ENCODE measurements at regions not wholly inside any gene's neighbourhood (a gene's known extent, or its start where the extent isn't known, plus 50 kb on each side); places are given as distances from the start of the nearest gene placed in this dataset.

DNA sequence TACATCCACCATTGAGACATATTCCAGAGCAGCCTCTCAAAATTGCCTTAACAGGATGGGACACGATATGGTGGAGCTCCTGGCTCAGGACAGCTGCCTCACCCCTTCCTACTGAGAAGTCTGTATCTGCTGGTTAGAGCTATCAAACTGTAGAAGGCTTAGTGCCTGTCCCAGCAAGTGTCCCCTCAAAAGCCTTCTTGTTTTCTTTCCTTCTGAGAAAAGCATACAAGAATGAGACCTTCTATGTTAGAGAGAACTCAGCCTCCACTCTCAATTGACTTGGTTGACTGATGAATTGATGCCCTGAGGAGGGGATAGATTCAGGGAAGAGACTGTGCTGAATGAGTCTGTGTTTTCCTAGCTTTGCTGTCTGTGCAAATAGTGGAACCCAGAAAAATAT is 2020.9 kb downstream of the TP53TG3F start:
- in situ Hi-C loops (cut with HindIII; ENCODE audit: low pct_unique_long_range_greater_than_20kb, low sequenced_read_pairs), result no loop called here
- H3K27ac ChIP-seq (ENCODE audit: low read length), result no peak overlapping the region
- TF ChIP-seq, protein P1, sequence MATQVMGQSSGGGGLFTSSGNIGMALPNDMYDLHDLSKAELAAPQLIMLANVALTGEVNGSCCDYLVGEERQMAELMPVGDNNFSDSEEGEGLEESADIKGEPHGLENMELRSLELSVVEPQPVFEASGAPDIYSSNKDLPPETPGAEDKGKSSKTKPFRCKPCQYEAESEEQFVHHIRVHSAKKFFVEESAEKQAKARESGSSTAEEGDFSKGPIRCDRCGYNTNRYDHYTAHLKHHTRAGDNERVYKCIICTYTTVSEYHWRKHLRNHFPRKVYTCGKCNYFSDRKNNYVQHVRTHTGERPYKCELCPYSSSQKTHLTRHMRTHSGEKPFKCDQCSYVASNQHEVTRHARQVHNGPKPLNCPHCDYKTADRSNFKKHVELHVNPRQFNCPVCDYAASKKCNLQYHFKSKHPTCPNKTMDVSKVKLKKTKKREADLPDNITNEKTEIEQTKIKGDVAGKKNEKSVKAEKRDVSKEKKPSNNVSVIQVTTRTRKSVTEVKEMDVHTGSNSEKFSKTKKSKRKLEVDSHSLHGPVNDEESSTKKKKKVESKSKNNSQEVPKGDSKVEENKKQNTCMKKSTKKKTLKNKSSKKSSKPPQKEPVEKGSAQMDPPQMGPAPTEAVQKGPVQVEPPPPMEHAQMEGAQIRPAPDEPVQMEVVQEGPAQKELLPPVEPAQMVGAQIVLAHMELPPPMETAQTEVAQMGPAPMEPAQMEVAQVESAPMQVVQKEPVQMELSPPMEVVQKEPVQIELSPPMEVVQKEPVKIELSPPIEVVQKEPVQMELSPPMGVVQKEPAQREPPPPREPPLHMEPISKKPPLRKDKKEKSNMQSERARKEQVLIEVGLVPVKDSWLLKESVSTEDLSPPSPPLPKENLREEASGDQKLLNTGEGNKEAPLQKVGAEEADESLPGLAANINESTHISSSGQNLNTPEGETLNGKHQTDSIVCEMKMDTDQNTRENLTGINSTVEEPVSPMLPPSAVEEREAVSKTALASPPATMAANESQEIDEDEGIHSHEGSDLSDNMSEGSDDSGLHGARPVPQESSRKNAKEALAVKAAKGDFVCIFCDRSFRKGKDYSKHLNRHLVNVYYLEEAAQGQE (IDR thresholded peaks at IDR 0.05; ENCODE audit: insufficient read depth in 1 of 2, low read depth in 2 of 2, low read length in 1 of 2), result no peak
- no peak for TF ChIP-seq POLR2AphosphoS5 (IDR thresholded peaks at IDR 0.05; ENCODE audit: low read depth, low read length)
- no peak for TF ChIP-seq TCF7L2 (IDR thresholded peaks at IDR 0.05; ENCODE audit: low read depth, low read length)
- TF ChIP-seq SIN3A (IDR thresholded peaks at IDR 0.05; ENCODE audit: borderline replicate concordance, insufficient read depth, low read depth, low read length), result no peak
- TF ChIP-seq, protein P2, sequence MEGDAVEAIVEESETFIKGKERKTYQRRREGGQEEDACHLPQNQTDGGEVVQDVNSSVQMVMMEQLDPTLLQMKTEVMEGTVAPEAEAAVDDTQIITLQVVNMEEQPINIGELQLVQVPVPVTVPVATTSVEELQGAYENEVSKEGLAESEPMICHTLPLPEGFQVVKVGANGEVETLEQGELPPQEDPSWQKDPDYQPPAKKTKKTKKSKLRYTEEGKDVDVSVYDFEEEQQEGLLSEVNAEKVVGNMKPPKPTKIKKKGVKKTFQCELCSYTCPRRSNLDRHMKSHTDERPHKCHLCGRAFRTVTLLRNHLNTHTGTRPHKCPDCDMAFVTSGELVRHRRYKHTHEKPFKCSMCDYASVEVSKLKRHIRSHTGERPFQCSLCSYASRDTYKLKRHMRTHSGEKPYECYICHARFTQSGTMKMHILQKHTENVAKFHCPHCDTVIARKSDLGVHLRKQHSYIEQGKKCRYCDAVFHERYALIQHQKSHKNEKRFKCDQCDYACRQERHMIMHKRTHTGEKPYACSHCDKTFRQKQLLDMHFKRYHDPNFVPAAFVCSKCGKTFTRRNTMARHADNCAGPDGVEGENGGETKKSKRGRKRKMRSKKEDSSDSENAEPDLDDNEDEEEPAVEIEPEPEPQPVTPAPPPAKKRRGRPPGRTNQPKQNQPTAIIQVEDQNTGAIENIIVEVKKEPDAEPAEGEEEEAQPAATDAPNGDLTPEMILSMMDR (IDR thresholded peaks at IDR 0.05), result no peak
- BruUV-seq (replicated peaks), result no TSS peak
- intact Hi-C loops (cut with micrococcal nuclease; ENCODE audit: unreplicated experiment), result loop anchor here (10.0 kb wide), 1 partner anchor 64 kb away; no protein-coding TSS in a partner anchor
- no peaks in the 10 kb centered on the region for H3K9me3 ChIP-seq (ENCODE audit: control insufficient read depth, insufficient read depth, low read depth, low read length)
- ATAC-seq (no peak), DNase-seq (ENCODE audit: low read depth, low spot score) (no peak)
- POLR2A ChIA-PET, result no interaction called here
- no peaks in the 10 kb centered on the region for H3K36me3 ChIP-seq (ENCODE audit: control insufficient read depth, insufficient read depth, low read length)
- H3K4me3 ChIP-seq (ENCODE audit: low read depth in 2 of 2, low read length in 2 of 2), result no peak overlapping the region
- H3K27me3 ChIP-seq (ENCODE audit: control insufficient read depth, insufficient read depth, low read length), result no peaks in the 10 kb centered on the region
- H3K4me1 ChIP-seq (ENCODE audit: control insufficient read depth, insufficient read depth, low read length), result no peaks in the 10 kb centered on the region
- CTCF ChIA-PET, result no interaction called here

DNA sequence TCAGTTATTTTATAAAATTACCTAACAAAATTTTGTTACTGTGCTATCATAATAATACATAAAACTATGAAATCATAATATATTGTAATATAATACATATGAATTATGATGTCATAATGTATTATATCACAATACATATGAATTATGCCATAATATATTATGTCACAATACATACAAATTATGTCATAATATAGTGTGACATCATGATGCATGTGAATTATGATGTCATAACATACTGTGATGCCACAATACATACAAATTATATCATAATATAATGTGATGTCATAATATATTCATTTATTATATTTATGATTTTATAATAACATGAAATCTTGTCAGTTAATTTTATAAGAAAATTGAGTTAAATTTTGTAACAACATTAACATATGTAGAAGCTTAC is 2021.6 kb downstream of the TP53TG3F start:
- BruUV-seq (replicated peaks), result no TSS peak
- POLR2A ChIA-PET, result no interaction called here

More for the DNA sequence above, 2021.6 kb downstream of the TP53TG3F start:
- no peaks in the 10 kb centered on the region for H3K36me3 ChIP-seq (ENCODE audit: control insufficient read depth, insufficient read depth, low read length)
- intact Hi-C loops (cut with micrococcal nuclease; ENCODE audit: unreplicated experiment) (loop anchor here (10.0 kb wide), 1 partner anchor 64 kb away; no protein-coding TSS in a partner anchor), in situ Hi-C loops (cut with HindIII; ENCODE audit: low pct_unique_long_range_greater_than_20kb, low sequenced_read_pairs) (no loop called here)
- no peak for ATAC-seq
- H3K27me3 ChIP-seq (ENCODE audit: control insufficient read depth, insufficient read depth, low read length), result no peaks in the 10 kb centered on the region
- TF ChIP-seq POLR2AphosphoS5 (IDR thresholded peaks at IDR 0.05; ENCODE audit: low read depth, low read length) (no peak), SIN3A (IDR thresholded peaks at IDR 0.05; ENCODE audit: borderline replicate concordance, insufficient read depth, low read depth, low read length) (no peak), TCF7L2 (IDR thresholded peaks at IDR 0.05; ENCODE audit: low read depth, low read length) (no peak)
- TF ChIP-seq, protein P2 (IDR thresholded peaks at IDR 0.05), result no peak
- TF ChIP-seq, protein P1 (IDR thresholded peaks at IDR 0.05; ENCODE audit: insufficient read depth in 1 of 2, low read depth in 2 of 2, low read length in 1 of 2), result no peak
- no peak overlapping the region for H3K4me3 ChIP-seq (ENCODE audit: low read depth in 2 of 2, low read length in 2 of 2)
- CTCF ChIA-PET, result no interaction called here
- no peaks in the 10 kb centered on the region for H3K9me3 ChIP-seq (ENCODE audit: control insufficient read depth, insufficient read depth, low read depth, low read length)
- no peak for DNase-seq (ENCODE audit: low read depth, low spot score)
- no peak overlapping the region for H3K27ac ChIP-seq (ENCODE audit: low read length)
- no peaks in the 10 kb centered on the region for H3K4me1 ChIP-seq (ENCODE audit: control insufficient read depth, insufficient read depth, low read length)

All from Panc1 (cell line).